SJCRH30 (cell line): ENCODE measurements at regions not wholly inside any gene's neighbourhood (a gene's known extent, or its start where the extent isn't known, plus 50 kb on each side); places are given as distances from the start of the nearest gene placed in this dataset.
"Not testable (repeated sequence)": the region's sequence is repeated elsewhere in the genome, so short reads cannot be mapped to it uniquely, and the experiment has no call there.

Experiments
- DNase-seq, 2 experiments: peaks; one replicate each; pipeline ENCODE4 v3.0.0-alpha.2; 2015 to 2020
- H3K27ac ChIP-seq: fragments of 250-450 bp; sonication (Bioruptor Pico); 2 replicates; pipeline ENCODE4 v1.5.1; 2020; ENCODE audit warnings: mild to moderate bottlenecking, moderate library complexity
- H3K27me3 ChIP-seq: fragments of 250-450 bp; sonication (Bioruptor Pico); 2 replicates; pipeline ENCODE4 v1.5.1; 2020; ENCODE audit warnings: mild to moderate bottlenecking, moderate library complexity
- H3K36me3 ChIP-seq: fragments of 250-450 bp; sonication (Bioruptor Pico); 2 replicates; pipeline ENCODE4 v1.5.1; 2020; ENCODE audit warnings: mild to moderate bottlenecking, moderate library complexity
- H3K4me1 ChIP-seq: fragments of 250-450 bp; sonication (Bioruptor Pico); 2 replicates; pipeline ENCODE4 v1.5.1; 2020; ENCODE audit warnings: mild to moderate bottlenecking, moderate library complexity
- H3K4me3 ChIP-seq: fragments of 250-450 bp; sonication (Bioruptor Pico); 2 replicates; pipeline ENCODE4 v1.5.1; 2020; ENCODE audit warnings: mild to moderate bottlenecking, moderate library complexity
- H3K9me3 ChIP-seq: fragments of 250-450 bp; sonication (Bioruptor Pico); replicated peaks from 2 replicates; pipeline ENCODE4 v1.5.1; 2020; ENCODE audit warnings: mild to moderate bottlenecking, moderate library complexity

DNA sequence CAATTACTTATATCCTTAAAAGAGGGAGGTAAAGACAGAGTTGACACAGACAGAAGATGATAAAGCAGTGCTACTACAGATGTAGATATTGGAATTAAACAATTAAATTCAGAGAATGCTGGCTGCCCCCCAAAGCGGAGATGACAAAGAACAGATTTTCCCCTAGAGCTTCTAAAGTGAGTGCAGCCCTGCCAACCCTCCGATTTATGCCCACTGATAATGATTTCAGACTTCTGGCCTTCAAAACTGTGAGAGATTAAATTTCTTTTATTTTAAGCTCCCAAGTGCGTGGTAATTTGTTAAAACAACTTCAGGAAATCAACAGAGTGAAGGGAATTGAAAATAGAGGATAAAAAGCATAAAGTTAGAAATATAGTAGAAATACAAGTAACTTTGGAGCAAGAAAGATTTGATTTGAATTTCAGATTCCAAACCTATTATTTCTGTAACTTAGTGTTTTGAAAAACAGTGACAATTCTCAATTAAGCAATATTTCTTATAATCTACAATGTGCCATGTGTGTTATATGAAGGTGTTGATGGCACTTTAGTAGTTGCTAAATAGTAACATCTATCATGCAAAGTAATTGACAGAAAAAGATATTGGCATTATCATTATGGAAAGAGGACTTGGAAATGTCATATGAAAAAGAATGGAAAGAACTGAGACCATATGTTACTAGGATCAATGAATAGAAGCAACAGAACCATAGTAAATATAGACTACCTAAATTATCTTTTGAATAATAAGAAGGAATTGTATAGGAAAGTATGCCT, 946.4 kb upstream of the PTPRD start:
- H3K4me3 ChIP-seq, result no peak overlapping the region
- H3K27ac ChIP-seq, result no peak overlapping the region
- no peak for DNase-seq

DNA sequence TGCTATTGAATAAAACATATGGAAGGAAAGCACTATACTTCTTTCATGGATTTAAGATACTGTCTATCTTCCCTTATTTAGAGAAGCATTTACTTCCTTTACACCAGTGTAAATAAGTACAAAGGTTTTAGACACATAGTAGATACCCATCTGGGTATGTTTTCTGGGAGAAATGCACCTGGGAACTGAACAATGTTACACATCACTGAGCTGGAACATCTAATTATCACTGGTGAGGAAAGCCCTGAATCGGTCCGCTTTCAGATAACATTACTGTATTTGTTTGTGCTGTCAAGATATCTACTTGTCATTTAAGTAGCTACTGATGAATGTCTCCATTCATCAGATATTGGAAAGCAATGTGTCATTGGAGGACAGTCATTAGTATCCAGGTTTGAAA, 964.7 kb upstream of the PTPRD start:
- H3K27me3 ChIP-seq, result no peaks in the 10 kb centered on the region
- no peak overlapping the region for H3K4me3 ChIP-seq
- DNase-seq, result no peak
- H3K36me3 ChIP-seq, result no peaks in the 10 kb centered on the region
- no peaks in the 10 kb centered on the region for H3K9me3 ChIP-seq
- H3K4me1 ChIP-seq, result no peaks in the 10 kb centered on the region
- H3K27ac ChIP-seq, result no peak overlapping the region

More for the DNA sequence above, 946.4 kb upstream of the PTPRD start:
- no peaks in the 10 kb centered on the region for H3K36me3 ChIP-seq
- H3K27me3 ChIP-seq, result no peaks in the 10 kb centered on the region
- H3K9me3 ChIP-seq, result no peaks in the 10 kb centered on the region
- no peaks in the 10 kb centered on the region for H3K4me1 ChIP-seq

DNA sequence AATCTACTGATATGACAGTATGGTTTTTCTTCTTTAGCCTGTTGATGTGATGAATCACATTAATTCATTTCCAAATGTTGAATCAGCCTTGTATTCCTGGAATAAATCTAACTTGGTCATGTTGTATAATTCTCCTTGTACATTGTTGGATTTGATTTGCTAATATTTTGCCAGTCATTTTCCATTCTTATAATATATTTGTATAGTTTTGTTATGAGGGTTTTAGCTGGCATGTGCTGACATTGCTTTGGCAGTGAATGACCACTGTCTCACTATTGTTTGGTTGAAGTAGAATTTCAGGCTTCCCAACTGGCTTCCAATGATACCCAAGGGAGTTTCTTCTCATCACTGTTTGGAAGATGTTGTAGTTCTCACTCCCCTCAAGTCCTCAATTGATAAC, 983.0 kb upstream of the PTPRD start:
- H3K9me3 ChIP-seq, result no peaks in the 10 kb centered on the region
- no peak for DNase-seq
- H3K4me1 ChIP-seq, result no peaks in the 10 kb centered on the region
- no peaks in the 10 kb centered on the region for H3K27me3 ChIP-seq
- no peak overlapping the region for H3K4me3 ChIP-seq
- no peaks in the 10 kb centered on the region for H3K36me3 ChIP-seq
- no peak overlapping the region for H3K27ac ChIP-seq

DNA sequence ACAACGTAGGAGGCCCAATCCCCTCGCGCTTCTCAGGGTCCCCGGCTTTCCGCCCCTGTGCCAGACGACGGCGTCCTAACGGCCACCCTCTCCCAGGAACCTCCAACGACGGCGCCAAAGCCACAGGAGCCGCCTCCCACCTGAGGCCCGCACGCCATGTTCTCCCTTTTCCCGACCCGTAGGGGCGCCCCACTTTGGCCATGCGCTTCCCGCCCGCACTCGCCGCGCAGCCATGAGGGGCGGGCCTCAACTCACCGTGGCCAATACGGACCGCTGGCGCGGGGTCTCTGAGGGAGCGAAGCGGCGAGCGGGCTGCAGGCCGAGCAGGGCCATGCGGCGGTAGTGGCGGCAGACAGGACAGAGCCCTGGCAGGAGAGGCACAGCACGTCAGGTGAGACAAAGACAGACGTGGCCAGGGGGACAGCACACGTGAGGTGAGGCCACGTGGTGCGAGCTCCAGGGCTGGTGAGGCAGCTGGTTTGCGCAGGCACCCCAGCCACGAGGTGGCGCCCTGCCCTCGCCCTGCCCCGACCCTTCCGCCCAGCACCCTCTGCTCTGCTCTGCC, 1005.5 kb upstream of the PTPRD start:
- Histone ChIP-seq H3K4me3 (no peak overlapping the region), H3K27me3 (no peaks in the 10 kb centered on the region; the same call in 1 of the 2 replicates), H3K27ac (no peak overlapping the region), H3K4me1 (no peaks in the 10 kb centered on the region), H3K36me3 (no peaks in the 10 kb centered on the region), H3K9me3 (no peaks in the 10 kb centered on the region)
- peak; percentile 4 to 13 for DNase-seq

DNA sequence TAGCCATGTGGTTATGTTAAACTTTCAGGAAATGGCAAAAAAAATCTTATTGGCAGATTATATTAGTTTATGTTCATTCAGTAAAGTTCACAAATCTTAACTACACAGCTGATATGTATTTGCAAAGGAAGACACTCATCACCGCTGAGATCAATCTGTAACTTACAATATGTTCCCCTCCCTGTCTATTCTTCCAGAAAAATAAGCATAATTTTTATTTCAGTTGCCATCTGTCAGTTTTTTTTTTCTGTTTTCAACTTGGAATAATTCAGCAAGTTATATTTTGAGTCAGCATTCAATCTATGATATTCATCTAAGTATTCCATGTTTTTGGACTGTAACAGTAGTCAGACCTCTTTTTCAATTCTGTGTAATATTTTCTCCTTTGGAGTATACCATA, 1019.9 kb upstream of the PTPRD start:
- H3K9me3 ChIP-seq, result no peaks in the 10 kb centered on the region
- no peaks in the 10 kb centered on the region for H3K36me3 ChIP-seq
- no peak overlapping the region for H3K27ac ChIP-seq
- DNase-seq, result no peak
- H3K4me1 ChIP-seq, result no peaks in the 10 kb centered on the region
- H3K4me3 ChIP-seq, result no peak overlapping the region
- no peaks in the 10 kb centered on the region for H3K27me3 ChIP-seq

DNA sequence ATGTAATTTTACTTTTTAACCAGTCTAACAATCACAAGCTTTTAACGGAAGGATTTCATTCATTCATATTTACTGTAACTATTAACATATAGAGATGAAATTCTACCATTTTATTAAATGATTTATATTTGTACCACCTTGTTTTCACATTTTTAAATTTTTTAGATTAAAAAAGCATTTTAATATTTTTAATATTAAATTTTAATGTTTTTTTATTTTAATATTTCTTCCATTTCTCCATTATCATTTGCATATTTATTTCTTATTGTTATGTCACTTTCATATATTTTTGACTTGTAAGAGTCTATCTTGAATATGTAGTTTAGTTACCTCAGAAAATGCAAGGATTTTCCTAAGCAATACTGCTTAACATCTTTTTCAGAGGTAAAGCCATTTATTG, 1034.0 kb upstream of the PTPRD start:
- Histone ChIP-seq H3K4me1 (no peaks in the 10 kb centered on the region), H3K27me3 (no peaks in the 10 kb centered on the region), H3K4me3 (no peak overlapping the region), H3K9me3 (no peaks in the 10 kb centered on the region), H3K36me3 (no peaks in the 10 kb centered on the region), H3K27ac (no peak overlapping the region)
- DNase-seq, result no peak

DNA sequence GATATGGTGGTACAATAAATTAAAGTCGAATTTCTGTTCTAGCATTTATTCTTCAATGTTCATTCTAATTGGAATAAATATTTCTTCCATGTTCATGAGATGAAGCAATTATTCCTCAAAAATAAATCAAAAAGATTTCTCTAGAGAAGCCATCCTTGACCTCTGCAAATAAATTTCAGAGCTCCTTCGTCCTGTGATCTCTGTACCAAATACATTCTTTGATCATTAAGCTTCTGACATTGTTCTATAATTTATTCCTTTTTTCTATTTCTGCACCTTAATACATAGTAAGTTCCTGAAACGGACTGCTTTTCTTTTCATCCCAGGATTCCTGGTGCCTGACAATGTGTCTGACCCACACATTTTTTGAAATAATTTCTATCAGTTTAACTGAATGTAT, 1039.3 kb upstream of the TYRP1 start:
- no peak overlapping the region for H3K27ac ChIP-seq
- H3K27me3 ChIP-seq, result no peaks in the 10 kb centered on the region
- H3K36me3 ChIP-seq, result no peaks in the 10 kb centered on the region
- H3K4me3 ChIP-seq, result no peak overlapping the region
- no peaks in the 10 kb centered on the region for H3K4me1 ChIP-seq
- no peak for DNase-seq
- H3K9me3 ChIP-seq, result no peaks in the 10 kb centered on the region

DNA sequence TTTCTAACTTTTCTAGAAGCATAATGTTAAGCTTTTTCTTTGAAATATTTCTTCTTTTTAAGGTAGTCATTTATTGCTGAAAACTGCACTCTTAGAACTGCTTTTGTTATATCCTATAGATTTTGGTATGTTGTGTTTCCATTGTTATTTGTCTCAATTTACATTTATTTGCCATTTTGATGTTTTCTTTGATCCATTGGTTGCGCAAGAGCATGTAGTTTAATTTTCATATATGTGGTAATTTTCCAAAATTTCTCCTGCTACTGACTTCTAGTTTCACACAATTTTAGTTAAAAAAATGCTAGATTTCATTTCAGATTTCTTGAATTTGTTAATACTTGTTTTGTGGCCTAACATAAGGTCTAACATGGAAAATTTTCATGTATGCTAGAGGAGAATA, 1029.3 kb upstream of the TYRP1 start:
- Histone ChIP-seq H3K9me3 (no peaks in the 10 kb centered on the region), H3K4me1 (no peaks in the 10 kb centered on the region), H3K27ac (no peak overlapping the region), H3K27me3 (no peaks in the 10 kb centered on the region), H3K4me3 (no peak overlapping the region), H3K36me3 (no peaks in the 10 kb centered on the region)
- DNase-seq, result no peak

DNA sequence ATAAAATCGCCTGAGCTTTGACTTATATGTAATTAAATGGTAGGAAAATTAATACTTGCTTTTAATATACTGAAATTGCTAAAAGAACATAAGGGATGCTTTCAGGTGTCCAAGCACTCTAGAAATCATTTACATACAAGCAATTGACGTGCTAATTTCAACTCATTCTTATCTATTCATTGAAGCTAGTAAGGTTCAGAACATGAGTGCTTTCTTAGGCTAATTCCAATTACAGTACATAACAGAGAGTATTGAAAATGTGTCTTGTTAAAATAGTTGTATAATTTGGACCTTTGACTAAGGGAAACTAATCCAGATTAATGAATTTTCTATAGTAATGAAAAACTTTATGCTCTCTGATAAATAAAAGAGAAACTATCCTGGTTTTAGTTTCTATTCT, 1016.4 kb upstream of the TYRP1 start:
- Histone ChIP-seq H3K27me3 (no peaks in the 10 kb centered on the region), H3K4me3 (no peak overlapping the region), H3K27ac (no peak overlapping the region), H3K9me3 (no peaks in the 10 kb centered on the region), H3K4me1 (no peaks in the 10 kb centered on the region), H3K36me3 (no peaks in the 10 kb centered on the region)
- DNase-seq, result no peak

DNA sequence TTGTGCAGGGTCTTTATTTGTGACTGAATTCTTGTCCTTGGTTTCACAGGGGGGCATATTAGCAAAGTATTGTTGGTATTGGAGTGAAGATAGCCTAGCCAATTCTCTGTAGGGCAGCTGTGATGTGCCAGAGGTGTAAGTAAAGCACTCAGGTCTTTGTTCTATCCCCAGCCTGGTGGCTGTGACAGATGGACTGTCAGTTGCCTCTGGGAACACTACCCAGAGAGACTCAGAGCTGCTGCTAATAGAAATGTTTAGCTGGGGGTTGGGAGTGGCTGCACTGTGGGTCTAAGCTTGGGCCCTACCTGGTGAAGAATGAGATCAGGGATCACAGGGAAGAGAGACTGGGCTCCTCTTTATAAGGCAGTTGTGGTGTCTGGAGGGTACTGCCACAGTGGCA, 1006.5 kb upstream of the TYRP1 start:
- Histone ChIP-seq H3K27me3 (no peaks in the 10 kb centered on the region), H3K4me1 (no peaks in the 10 kb centered on the region), H3K4me3 (no peak overlapping the region), H3K36me3 (no peaks in the 10 kb centered on the region), H3K9me3 (no peaks in the 10 kb centered on the region), H3K27ac (no peak overlapping the region)
- no peak for DNase-seq

DNA sequence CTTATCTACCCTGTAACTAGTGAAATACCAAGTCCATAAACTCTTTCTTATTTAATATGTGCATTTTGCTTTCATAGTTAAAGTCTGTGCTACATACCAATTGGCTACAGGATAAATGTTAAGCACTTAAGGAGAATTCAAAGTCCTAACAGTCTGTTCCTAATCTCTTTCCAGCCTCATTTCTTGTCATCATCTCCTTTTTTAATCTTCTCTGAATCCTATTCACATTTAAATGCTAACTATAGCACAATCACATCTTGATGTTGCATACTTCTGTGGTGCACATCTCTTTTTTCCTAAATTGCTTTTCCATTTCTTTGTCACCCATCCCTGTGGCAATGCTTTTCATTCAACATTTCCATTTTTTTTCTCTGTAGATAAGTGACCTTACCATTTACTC, 996.1 kb upstream of the TYRP1 start:
- no peak for DNase-seq
- Histone ChIP-seq H3K9me3 (no peaks in the 10 kb centered on the region), H3K4me3 (no peak overlapping the region), H3K27ac (no peak overlapping the region), H3K36me3 (no peaks in the 10 kb centered on the region), H3K4me1 (no peaks in the 10 kb centered on the region), H3K27me3 (no peaks in the 10 kb centered on the region)

DNA sequence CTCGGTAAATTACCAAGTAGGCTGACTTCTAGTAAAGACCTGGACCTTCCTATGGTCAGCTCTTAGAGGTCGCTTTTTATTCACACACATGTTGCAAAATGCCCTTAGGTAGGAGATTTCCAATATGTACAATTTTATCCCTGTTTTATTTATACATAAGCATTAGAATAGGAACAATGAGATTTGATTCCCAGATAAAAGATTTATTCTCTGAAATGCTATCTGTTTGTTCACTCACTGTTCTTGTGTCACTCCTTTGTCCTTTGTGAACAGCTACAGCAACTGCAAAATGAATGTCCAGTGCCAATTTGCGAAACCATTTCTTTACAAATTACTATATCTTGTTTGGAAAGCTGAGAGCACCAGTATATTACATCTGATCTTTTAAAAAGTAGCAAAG, 991.5 kb upstream of the TYRP1 start:
- no peak for DNase-seq
- Histone ChIP-seq H3K4me1 (no peaks in the 10 kb centered on the region), H3K27ac (no peak overlapping the region), H3K36me3 (no peaks in the 10 kb centered on the region), H3K9me3 (no peaks in the 10 kb centered on the region), H3K27me3 (no peaks in the 10 kb centered on the region), H3K4me3 (no peak overlapping the region)

DNA sequence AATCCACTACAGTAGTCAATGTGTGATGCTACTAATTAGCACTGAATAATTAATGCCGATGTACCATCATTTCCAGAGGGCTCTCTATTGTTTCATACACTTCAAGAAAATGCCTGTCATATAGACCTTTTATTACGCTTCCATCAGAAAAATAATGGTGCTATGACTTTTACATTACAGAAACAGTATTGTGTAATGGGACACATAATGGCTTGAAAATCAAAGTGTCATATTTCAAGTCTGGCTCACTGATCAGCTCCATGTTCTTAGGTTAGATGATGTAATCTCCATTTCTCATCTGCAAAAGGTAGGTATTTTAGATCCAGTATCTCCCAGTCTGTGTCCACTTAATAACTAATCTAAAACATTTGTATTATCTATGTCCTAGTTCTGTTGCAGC, 990.6 kb upstream of the TYRP1 start:
- Histone ChIP-seq H3K36me3 (no peaks in the 10 kb centered on the region), H3K27me3 (no peaks in the 10 kb centered on the region), H3K9me3 (no peaks in the 10 kb centered on the region), H3K4me1 (no peaks in the 10 kb centered on the region), H3K4me3 (no peak overlapping the region), H3K27ac (no peak overlapping the region)
- DNase-seq, result no peak

DNA sequence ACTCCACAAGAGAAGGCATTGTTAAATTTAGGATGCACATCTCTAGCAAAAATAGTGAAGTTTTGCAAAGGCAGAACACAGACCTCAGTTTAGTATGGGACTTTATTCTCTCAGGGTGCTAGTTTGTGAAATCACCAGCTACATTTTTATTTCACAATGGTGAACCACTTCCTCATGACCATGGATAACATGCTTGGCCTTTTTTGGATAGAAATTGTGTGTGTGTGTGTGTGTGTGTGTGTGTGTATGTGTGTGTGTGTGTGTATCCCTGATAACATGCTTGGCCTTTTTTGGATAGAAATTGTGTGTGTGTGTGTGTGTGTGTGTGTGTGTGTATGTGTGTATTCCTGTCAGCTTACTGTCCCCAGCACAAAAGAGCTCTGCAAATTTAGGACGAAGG, 989.0 kb upstream of the TYRP1 start:
- H3K4me1 ChIP-seq, H3K4me3 ChIP-seq, H3K9me3 ChIP-seq, DNase-seq, H3K36me3 ChIP-seq, H3K27me3 ChIP-seq, H3K27ac ChIP-seq: not testable (repeated sequence)

DNA sequence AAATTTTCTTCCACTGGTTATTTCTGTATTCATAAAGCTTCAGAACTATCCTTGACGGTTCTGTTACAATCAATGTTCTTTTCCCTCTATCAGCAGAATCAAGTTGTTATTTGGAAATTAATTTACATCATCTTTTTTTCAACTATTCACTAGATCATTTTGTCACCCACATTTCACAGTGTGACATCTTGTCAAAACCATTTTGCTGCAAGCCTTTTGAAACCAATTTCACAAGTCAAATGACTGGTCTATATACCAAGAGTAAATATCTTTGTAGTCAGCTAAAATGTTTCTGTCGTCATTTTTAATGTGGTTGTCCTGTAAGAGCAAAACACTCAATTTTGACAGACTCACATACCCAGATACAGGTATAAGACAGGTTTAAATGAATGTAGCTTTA, 984.3 kb upstream of the TYRP1 start:
- no peak overlapping the region for H3K4me3 ChIP-seq
- no peaks in the 10 kb centered on the region for H3K36me3 ChIP-seq
- H3K27ac ChIP-seq, result no peak overlapping the region
- no peaks in the 10 kb centered on the region for H3K4me1 ChIP-seq
- no peaks in the 10 kb centered on the region for H3K9me3 ChIP-seq
- no peak for DNase-seq
- H3K27me3 ChIP-seq, result no peaks in the 10 kb centered on the region

DNA sequence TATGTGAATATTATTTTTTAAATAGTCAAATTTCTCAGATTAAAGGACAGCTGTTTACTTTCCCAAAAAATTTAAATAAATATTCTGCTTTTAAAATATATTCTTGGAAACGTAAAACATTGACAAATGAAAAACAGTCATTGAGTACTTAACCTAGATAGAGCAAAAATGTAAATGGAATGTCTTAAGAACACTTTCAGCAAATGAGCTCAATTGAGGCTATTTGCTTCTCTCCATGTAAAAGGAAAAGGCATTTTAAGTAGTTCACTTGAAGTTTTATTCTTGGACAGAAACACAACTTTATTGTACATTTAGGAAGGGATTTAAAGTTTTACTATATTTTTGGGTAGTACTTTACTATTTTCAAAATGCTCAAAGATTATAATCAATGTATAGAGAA, 983.6 kb upstream of the TYRP1 start:
- H3K27me3 ChIP-seq, result no peaks in the 10 kb centered on the region
- no peak overlapping the region for H3K4me3 ChIP-seq
- no peaks in the 10 kb centered on the region for H3K36me3 ChIP-seq
- no peak for DNase-seq
- no peak overlapping the region for H3K27ac ChIP-seq
- no peaks in the 10 kb centered on the region for H3K9me3 ChIP-seq
- H3K4me1 ChIP-seq, result no peaks in the 10 kb centered on the region
